ENCODE measurements at regions not wholly inside any gene's neighbourhood (a gene's known extent, or its start where the extent isn't known, plus 50 kb on each side); places are given as distances from the start of the nearest gene placed in this dataset.
"Not testable (repeated sequence)": the region's sequence is repeated elsewhere in the genome, so short reads cannot be mapped to it uniquely, and the experiment has no call there.

GRCh38 chr4:188374871-188375270, 235.6 kb downstream of the TRIML1 start:
- DNase-seq: no peak
- FAIRE-seq: no peak

GRCh38 chr4:188377816-188378215, 238.6 kb downstream of the TRIML1 start:
- peak in 4 of 5 donors; percentile 39 to 74 (median 54) for DNase-seq
- intact Hi-C loops (cut with DNase I): no loop called here
- Histone ChIP-seq H3K4me1 (ENCODE audit: control insufficient read depth in 2 of 3, insufficient read depth in 2 of 3, low read depth in 1 of 3, low read length in 3 of 3) (no peaks in the 10 kb centered on the region), H3K36me3 (ENCODE audit: control insufficient read depth in 2 of 3, insufficient read depth in 3 of 3, low read length in 3 of 3) (no peaks in the 10 kb centered on the region), H3K4me3 (ENCODE audit: low read length in 3 of 3) (no peak overlapping the region), H3K9ac (ENCODE audit: low read length in 3 of 3) (no peak overlapping the region), H3K9me3 (ENCODE audit: control insufficient read depth in 2 of 3, insufficient read depth in 1 of 3, low read length in 3 of 3) (peaks cover 0 to 3% (median 0%) of the 10 kb centered on the region in 3 donors), H3K27me3 (ENCODE audit: control insufficient read depth, insufficient read depth, low read length) (no peaks in the 10 kb centered on the region), H3K27ac (ENCODE audit: low read depth in 2 of 2, low read length in 2 of 2) (no peak overlapping the region)
- TF ChIP-seq CTCF (IDR thresholded peaks at IDR 0.05; ENCODE audit: borderline replicate concordance, extremely low read depth, insufficient read depth): no peak
- no peak for FAIRE-seq

More at GRCh38 chr4:188374871-188375270, 235.6 kb downstream of the TRIML1 start:
- no peaks in the 10 kb centered on the region for H3K36me3 ChIP-seq (ENCODE audit: control insufficient read depth in 2 of 3, insufficient read depth in 3 of 3, low read length in 3 of 3)
- no peaks in the 10 kb centered on the region for H3K4me1 ChIP-seq (ENCODE audit: control insufficient read depth in 2 of 3, insufficient read depth in 2 of 3, low read depth in 1 of 3, low read length in 3 of 3)
- no peak overlapping the region for H3K4me3 ChIP-seq (ENCODE audit: low read length in 3 of 3)
- no peak for TF ChIP-seq CTCF (IDR thresholded peaks at IDR 0.05; ENCODE audit: borderline replicate concordance, extremely low read depth, insufficient read depth)
- H3K27ac ChIP-seq (ENCODE audit: low read depth in 2 of 2, low read length in 2 of 2): no peak overlapping the region
- H3K27me3 ChIP-seq (ENCODE audit: control insufficient read depth, insufficient read depth, low read length): no peaks in the 10 kb centered on the region
- intact Hi-C loops (cut with DNase I): no loop called here
- no peak overlapping the region for H3K9ac ChIP-seq (ENCODE audit: low read length in 3 of 3)
- peaks cover 0 to 3% (median 0%) of the 10 kb centered on the region in 3 donors for H3K9me3 ChIP-seq (ENCODE audit: control insufficient read depth in 2 of 3, insufficient read depth in 1 of 3, low read length in 3 of 3)

- Histone ChIP-seq H3K27ac (ENCODE audit: low read depth in 2 of 2, low read length in 2 of 2) (no peak overlapping the region), H3K4me1 (ENCODE audit: control insufficient read depth in 2 of 3, insufficient read depth in 2 of 3, low read depth in 1 of 3, low read length in 3 of 3) (no peaks in the 10 kb centered on the region), H3K4me3 (ENCODE audit: low read length in 3 of 3) (no peak overlapping the region), H3K9ac (ENCODE audit: low read length in 3 of 3) (no peak overlapping the region), H3K27me3 (ENCODE audit: control insufficient read depth, insufficient read depth, low read length) (no peaks in the 10 kb centered on the region), H3K36me3 (ENCODE audit: control insufficient read depth in 2 of 3, insufficient read depth in 3 of 3, low read length in 3 of 3) (no peaks in the 10 kb centered on the region), H3K9me3 (ENCODE audit: control insufficient read depth in 2 of 3, insufficient read depth in 1 of 3, low read length in 3 of 3) (peaks cover 0 to 7% (median 0%) of the 10 kb centered on the region in 3 donors)
- intact Hi-C loops (cut with DNase I): no loop called here
- no peak for DNase-seq
- TF ChIP-seq CTCF (IDR thresholded peaks at IDR 0.05; ENCODE audit: borderline replicate concordance, extremely low read depth, insufficient read depth): no peak
- no peak for FAIRE-seq
Observed at GRCh38 chr4:188383180-188383579, 243.9 kb downstream of the TRIML1 start.

GRCh38 chr4:188387179-188387791, 248.0 kb downstream of the TRIML1 start:
- Histone ChIP-seq H3K27me3 (ENCODE audit: control insufficient read depth, insufficient read depth, low read length) (no peaks in the 10 kb centered on the region), H3K36me3 (ENCODE audit: control insufficient read depth in 2 of 3, insufficient read depth in 3 of 3, low read length in 3 of 3) (no peaks in the 10 kb centered on the region), H3K27ac (ENCODE audit: low read depth in 2 of 2, low read length in 2 of 2) (no peak overlapping the region), H3K9ac (ENCODE audit: low read length in 3 of 3) (no peak overlapping the region), H3K4me1 (ENCODE audit: control insufficient read depth in 2 of 3, insufficient read depth in 2 of 3, low read depth in 1 of 3, low read length in 3 of 3) (no peaks in the 10 kb centered on the region), H3K9me3 (ENCODE audit: control insufficient read depth in 2 of 3, insufficient read depth in 1 of 3, low read length in 3 of 3) (peaks cover 0 to 7% (median 0%) of the 10 kb centered on the region in 3 donors), H3K4me3 (ENCODE audit: low read length in 3 of 3) (no peak overlapping the region)
- intact Hi-C loops (cut with DNase I): no loop called here
- no peak for TF ChIP-seq CTCF (IDR thresholded peaks at IDR 0.05; ENCODE audit: borderline replicate concordance, extremely low read depth, insufficient read depth)
- DNase-seq (peak in 2 of 5 donors; percentile 54 to 71), FAIRE-seq (peak; percentile 77)

GRCh38 chr4:188391349-188391748, 252.1 kb downstream of the TRIML1 start:
- H3K27me3 ChIP-seq (ENCODE audit: control insufficient read depth, insufficient read depth, low read length); H3K27ac ChIP-seq (ENCODE audit: low read depth in 2 of 2, low read length in 2 of 2); DNase-seq; FAIRE-seq; intact Hi-C loops (cut with DNase I); H3K9ac ChIP-seq (ENCODE audit: low read length in 3 of 3); H3K4me1 ChIP-seq (ENCODE audit: control insufficient read depth in 2 of 3, insufficient read depth in 2 of 3, low read depth in 1 of 3, low read length in 3 of 3); H3K9me3 ChIP-seq (ENCODE audit: control insufficient read depth in 2 of 3, insufficient read depth in 1 of 3, low read length in 3 of 3); H3K4me3 ChIP-seq (ENCODE audit: low read length in 3 of 3); H3K36me3 ChIP-seq (ENCODE audit: control insufficient read depth in 2 of 3, insufficient read depth in 3 of 3, low read length in 3 of 3): not testable (repeated sequence)
